ENCODE measurements at regions not wholly inside any gene's neighbourhood (a gene's known extent, or its start where the extent isn't known, plus 50 kb on each side); places are given as distances from the start of the nearest gene placed in this dataset.

- no peak for TF ChIP-seq CTCF (IDR thresholded peaks at IDR 0.05)
- no peak for TF ChIP-seq POLR2A (IDR thresholded peaks at IDR 0.05)
Observed at GRCh38 chr10:63718006-63718405, 196.8 kb downstream of the REEP3 start.
